ENCODE measurements at regions not wholly inside any gene's neighbourhood (a gene's known extent, or its start where the extent isn't known, plus 50 kb on each side); places are given as distances from the start of the nearest gene placed in this dataset.

DNA sequence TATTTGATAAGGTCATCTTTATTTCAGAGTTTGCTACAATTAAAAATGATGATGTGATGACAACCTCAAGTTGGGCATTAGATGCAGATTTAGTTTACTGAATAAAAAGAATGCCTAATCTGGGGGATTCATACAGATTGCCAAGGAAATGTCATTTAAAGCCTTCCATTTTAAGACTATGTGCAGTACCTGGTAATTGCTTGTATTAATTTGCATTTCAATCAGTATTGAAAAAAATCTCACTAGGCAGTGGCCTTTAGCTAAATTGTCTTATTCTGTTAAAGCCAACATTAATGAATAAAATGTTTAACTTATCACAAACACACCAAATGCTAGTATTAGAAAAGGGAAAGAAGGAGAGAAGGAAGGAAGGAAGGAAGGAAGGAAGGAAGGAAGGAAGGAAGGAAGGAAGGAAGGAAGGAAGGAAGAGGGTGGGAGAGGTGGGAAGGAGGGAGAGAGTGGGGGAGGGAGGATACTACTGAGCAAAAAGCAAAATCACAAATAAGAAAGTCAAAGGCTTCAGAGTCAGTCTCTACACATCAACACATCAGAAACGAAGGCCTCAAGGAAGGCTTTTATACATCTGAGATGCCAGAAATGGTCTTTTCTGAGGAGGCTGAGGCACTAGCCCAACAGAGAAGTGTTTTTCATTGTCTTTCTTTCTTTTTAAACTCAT is 271.1 kb upstream of the CLEC14A start:
- TF ChIP-seq, protein P1, sequence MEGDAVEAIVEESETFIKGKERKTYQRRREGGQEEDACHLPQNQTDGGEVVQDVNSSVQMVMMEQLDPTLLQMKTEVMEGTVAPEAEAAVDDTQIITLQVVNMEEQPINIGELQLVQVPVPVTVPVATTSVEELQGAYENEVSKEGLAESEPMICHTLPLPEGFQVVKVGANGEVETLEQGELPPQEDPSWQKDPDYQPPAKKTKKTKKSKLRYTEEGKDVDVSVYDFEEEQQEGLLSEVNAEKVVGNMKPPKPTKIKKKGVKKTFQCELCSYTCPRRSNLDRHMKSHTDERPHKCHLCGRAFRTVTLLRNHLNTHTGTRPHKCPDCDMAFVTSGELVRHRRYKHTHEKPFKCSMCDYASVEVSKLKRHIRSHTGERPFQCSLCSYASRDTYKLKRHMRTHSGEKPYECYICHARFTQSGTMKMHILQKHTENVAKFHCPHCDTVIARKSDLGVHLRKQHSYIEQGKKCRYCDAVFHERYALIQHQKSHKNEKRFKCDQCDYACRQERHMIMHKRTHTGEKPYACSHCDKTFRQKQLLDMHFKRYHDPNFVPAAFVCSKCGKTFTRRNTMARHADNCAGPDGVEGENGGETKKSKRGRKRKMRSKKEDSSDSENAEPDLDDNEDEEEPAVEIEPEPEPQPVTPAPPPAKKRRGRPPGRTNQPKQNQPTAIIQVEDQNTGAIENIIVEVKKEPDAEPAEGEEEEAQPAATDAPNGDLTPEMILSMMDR (IDR thresholded peaks at IDR 0.05; ENCODE audit: extremely low read depth, missing control alignments) = no peak
- no peak for DNase-seq (ENCODE audit: low spot score)

DNA sequence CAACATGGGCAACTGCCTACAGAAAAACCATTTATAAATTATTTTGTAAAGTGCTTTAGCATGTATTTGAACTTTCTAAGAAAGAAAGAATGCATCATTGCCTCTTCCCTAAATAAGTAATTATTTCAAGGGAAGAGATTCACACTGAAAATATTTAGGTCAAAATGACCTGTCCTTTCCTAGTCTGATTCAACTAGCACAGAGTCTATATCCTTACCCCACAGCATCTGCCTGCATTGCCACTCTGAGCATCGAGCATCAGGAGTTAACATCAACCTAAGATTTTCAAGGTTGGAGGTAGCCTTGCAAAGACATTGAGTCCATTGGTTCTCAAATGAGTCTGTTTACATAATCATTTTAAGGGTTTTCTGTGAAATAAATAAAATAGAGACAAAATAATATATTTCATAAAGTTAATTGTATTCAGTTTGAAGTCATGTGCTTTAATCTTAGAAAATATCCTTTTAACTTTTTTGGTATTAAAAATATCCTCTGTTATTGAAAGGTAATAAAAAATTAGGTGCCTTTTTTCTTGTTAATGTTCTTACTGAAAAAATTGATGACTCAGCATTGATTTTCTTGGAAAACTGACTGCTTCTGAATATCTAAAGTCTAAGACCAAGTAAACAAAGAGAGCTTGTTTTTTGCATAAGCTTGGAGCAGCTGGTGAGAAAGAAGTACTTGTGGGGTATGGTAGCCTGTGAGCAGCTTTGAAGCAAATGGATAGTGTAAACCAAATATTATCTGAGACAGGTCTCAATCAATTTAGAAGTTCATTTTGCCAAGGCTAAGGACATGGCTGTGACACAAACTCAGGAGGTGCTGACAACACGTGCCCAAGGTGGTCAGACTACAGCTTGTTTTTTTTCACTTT is 269.0 kb upstream of the CLEC14A start:
- no peak for DNase-seq (ENCODE audit: low spot score)
- TF ChIP-seq, protein P1 (IDR thresholded peaks at IDR 0.05; ENCODE audit: extremely low read depth, missing control alignments) = no peak

DNA sequence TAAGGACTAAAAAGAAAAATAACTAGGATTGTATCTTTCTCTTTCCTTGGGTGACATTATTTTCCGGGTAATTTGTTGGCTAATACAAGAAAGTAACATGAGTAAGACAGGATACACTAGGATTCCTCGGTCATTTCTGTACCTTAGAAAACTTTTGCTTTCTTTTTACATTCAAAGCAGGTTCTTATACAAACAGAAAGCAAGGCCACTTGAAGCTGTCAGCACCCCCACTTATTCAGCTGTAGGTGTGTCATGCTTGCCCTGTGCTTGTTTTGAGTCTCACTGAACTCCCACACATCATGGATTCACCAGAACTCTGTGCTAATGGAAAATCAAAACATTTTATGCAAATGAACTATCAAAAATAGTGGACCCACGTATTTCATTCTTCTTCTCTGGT is 266.8 kb upstream of the CLEC14A start:
- TF ChIP-seq, protein P1 (IDR thresholded peaks at IDR 0.05; ENCODE audit: extremely low read depth, missing control alignments) = no peak

DNA sequence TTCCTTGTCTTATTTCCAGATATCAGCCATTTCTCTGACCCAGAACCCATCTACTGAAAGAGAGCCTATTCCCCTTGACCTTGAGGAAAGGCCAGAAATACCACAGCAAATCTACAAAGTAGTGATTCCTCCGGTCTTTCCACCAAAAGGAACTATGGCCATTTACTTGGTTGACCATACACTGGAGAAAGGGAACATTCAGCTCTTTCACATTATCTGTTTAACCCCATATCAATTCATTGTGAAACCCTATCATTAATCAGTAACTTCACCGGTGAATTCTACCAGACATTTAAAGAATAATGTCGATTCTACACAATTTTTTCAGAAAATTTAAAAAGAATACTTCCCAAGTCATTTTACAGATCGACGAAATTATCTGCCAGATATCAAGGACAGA is 265.7 kb upstream of the CLEC14A start:
- DNase-seq (ENCODE audit: low spot score) = no peak
- TF ChIP-seq, protein P1 (IDR thresholded peaks at IDR 0.05; ENCODE audit: extremely low read depth, missing control alignments) = no peak

More for the DNA sequence above, 266.8 kb upstream of the CLEC14A start:
- no peak for DNase-seq (ENCODE audit: low spot score)

DNA sequence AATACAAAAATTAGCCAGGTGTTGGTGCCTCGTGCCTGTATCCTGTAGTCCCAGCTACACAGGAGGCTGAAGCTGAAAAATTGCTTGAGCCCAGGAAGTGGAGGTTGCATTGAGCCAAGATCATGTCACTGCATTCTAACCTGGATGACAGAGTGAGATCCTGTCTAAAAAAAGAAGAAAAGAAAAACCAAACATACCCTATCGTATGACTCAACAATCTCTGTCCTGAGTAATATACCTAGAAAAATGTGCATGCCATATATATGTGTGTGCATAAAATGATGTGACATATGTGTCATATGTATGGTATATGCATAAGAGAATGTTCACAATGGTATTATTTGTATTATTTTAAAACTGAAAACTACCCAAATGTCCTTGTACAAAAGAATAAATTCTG is 261.5 kb upstream of the CLEC14A start:
- DNase-seq (ENCODE audit: low spot score) = no peak
- TF ChIP-seq, protein P1 (IDR thresholded peaks at IDR 0.05; ENCODE audit: extremely low read depth, missing control alignments) = no peak

DNA sequence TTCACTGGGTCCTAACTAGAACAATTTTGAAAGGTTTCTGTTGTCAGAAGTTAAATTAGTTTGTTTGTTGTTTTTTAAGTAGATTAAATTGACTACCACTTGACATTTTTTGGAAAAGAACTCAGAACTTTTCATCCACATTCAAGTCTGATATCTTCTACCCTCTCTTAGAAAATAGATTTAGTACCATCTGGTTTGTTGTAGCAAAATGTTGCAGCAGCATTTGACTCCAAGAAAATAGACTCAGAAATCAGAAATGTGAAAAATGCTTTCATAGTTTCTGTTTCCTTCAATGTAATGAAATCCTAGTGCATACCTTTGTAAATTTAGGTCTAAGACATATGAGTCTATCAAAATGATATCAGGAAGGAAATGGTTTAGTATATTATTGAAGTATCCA is 256.3 kb upstream of the CLEC14A start:
- TF ChIP-seq, protein P1 (IDR thresholded peaks at IDR 0.05; ENCODE audit: extremely low read depth, missing control alignments) = no peak
- no peak for DNase-seq (ENCODE audit: low spot score)

DNA sequence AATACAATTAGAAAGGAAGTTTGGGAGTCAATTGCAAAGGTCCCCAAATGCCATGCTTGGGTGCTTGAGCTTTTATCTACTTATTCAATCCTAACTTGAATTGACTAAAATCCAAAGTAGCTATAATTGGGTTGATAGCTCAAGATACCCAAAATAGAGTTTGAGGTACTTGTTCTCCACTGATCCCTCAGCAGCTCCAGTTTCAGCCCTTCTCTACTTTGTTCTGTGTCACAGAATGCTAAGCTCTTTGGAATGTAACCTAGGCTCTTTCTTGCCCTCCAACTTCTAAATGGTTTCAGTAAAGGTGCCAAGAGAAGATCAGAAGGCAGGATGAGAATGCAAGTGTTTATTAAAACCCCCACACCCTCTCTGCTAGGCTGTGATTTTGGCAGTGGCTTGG is 251.4 kb upstream of the CLEC14A start:
- TF ChIP-seq, protein P1 (IDR thresholded peaks at IDR 0.05; ENCODE audit: extremely low read depth, missing control alignments) = no peak

More for the DNA sequence above, 251.4 kb upstream of the CLEC14A start:
- no peak for DNase-seq (ENCODE audit: low spot score)

All from GM20000 (cell line).